Activated CD4-positive, alpha-beta T cell treated with anti-CD3 and anti-CD28 coated beads for 36 hours (primary cell): ENCODE measurements at regions not wholly inside any gene's neighbourhood (a gene's known extent, or its start where the extent isn't known, plus 50 kb on each side); places are given as distances from the start of the nearest gene placed in this dataset.
A peak's percentile ranks its signal among the peaks of the same experiment; 100 is the strongest.

ENCODE experiments used
- ATAC-seq: fragments of 200-7000 bp; cut with Tn5 transposase; one replicate; pipeline ENCODE4 v1.10.0; 2021; ENCODE audit warnings: mild to moderate bottlenecking, moderate library complexity
- CTCF ChIA-PET: fragments of 350-600 bp; sonication (Branson Sonifier 250); formaldehyde crosslinking; loops from one replicate; lab custom pipeline; 2021; ENCODE audit warnings: antibody characterized with exemption; lab: Charles Lee
- POLR2A ChIA-PET: fragments of 350-600 bp; sonication (Branson Sonifier 250); formaldehyde crosslinking; loops from one replicate; lab custom pipeline; 2021; ENCODE audit warnings: antibody characterized with exemption, inconsistent platforms; lab: Charles Lee
- DNase-seq: peaks from one replicate; pipeline ENCODE4 v3.0.0-alpha.2; 2020
- H3K27ac Mint-ChIP-seq: one replicate; pipeline ENCODE4 v1.8.0; 2021; ENCODE audit warnings: mixed read lengths
- H3K27me3 Mint-ChIP-seq: one replicate; pipeline ENCODE4 v1.8.0; 2021; ENCODE audit warnings: mixed read lengths
- H3K36me3 Mint-ChIP-seq: one replicate; pipeline ENCODE4 v1.8.0; 2021; ENCODE audit warnings: low read depth, mixed read lengths
- H3K4me1 Mint-ChIP-seq: one replicate; pipeline ENCODE4 v1.8.0; 2021; ENCODE audit warnings: mixed read lengths
- H3K4me3 Mint-ChIP-seq: one replicate; pipeline ENCODE4 v1.8.0; 2021; ENCODE audit warnings: mild to moderate bottlenecking, moderate library complexity, mixed read lengths
- H3K9me3 Mint-ChIP-seq: one replicate; pipeline ENCODE4 v1.8.0; 2021; ENCODE audit warnings: low read depth, mixed read lengths
- intact Hi-C, 2 experiments: fragments of 100-400 bp; cut with DNase I in 1 of 2; cut with micrococcal nuclease in 1 of 2; formaldehyde crosslinking; loops; one replicate each; pipeline versions ENCODE4 v1.14.2 to v1.15.1; 2022 to 2024; cut with DNase I, micrococcal nuclease

DNA sequence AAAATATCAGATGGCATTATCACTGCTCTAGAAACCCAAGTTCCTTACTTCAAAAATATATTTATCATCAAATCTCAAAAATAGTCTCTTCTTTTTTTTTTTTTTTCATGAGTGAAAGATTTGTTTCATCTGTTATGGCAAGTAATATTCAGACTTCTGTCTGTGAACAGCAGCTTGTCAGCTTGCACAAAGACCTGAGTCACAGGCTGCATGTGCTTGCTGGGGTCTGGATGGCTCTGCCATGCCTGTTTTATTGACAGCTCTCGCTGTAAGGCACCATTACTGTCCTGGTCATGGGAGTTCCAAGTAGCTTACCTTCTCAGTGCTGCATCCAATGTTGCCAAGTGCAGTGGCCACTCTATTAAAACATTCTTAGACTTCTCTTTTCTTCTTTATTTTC lies 456.4 kb downstream of the GADD45G start:
- H3K4me3 Mint-ChIP-seq = no peak overlapping the region
- no peaks in the 10 kb centered on the region for H3K4me1 Mint-ChIP-seq
- H3K27ac Mint-ChIP-seq = no peak overlapping the region
- no peak for DNase-seq
- intact Hi-C loops = no loop called here
- no peaks in the 10 kb centered on the region for H3K36me3 Mint-ChIP-seq
- no peaks in the 10 kb centered on the region for H3K9me3 Mint-ChIP-seq
- POLR2A ChIA-PET = no interaction called here
- CTCF ChIA-PET = interaction anchor here (0.7 to 1.0 kb wide), 2 partner anchors 41 to 323 kb away, joined by 3 read pairs; no protein-coding TSS in a partner anchor
- H3K27me3 Mint-ChIP-seq = peaks cover 2% of the 10 kb centered on the region
- ATAC-seq = no peak

DNA sequence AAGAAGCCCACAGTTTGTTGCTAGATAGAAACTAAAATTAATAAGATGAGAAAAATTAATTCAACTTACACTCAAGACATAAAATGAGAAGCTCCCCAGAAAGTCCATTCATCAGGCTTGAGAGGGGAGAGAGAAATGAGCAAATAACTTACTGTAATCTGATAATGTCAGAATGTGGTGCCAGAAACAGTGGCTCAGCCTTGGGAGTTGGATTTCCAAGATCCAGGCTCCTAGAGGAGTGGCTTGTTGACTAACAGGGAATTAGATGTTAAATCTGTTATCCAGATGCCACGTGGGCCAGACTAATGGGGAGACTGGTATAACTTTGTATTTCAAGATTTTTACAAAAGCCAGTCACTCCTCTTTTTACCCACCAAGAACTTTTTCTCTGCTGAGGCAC lies 458.2 kb downstream of the GADD45G start:
- no peak for ATAC-seq
- CTCF ChIA-PET = no interaction called here
- POLR2A ChIA-PET = no interaction called here
- Mint-ChIP-seq H3K4me3 (no peak overlapping the region), H3K9me3 (no peaks in the 10 kb centered on the region), H3K27me3 (no peaks in the 10 kb centered on the region), H3K36me3 (no peaks in the 10 kb centered on the region), H3K4me1 (no peaks in the 10 kb centered on the region), H3K27ac (no peak overlapping the region)
- intact Hi-C loops = no loop called here
- no peak for DNase-seq

DNA sequence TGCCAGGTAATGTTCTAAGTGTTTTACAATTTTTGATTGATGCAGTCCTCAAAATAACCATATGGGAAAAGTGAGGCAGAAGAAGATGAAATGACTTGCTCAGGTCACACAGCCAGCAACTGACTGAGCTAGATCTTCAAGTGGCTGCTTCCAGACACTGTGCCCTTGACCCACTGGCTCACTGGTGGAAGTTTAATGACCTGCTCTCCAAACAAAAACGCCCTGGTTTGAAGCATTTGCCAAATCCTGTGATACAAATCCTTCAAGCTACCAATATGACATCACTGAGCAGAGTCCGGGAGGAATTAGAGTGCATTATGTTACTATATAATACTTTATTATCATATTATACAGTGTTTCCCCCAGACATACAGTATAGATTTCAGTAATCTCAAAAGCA lies 459.4 kb downstream of the GADD45G start:
- Mint-ChIP-seq H3K27me3 (peaks cover 3% of the 10 kb centered on the region), H3K4me1 (no peaks in the 10 kb centered on the region), H3K36me3 (no peaks in the 10 kb centered on the region), H3K4me3 (no peak overlapping the region), H3K9me3 (no peaks in the 10 kb centered on the region), H3K27ac (no peak overlapping the region)
- DNase-seq (no peak), ATAC-seq (no peak)
- ChIA-PET POLR2A (no interaction called here), CTCF (no interaction called here)
- intact Hi-C loops = no loop called here

DNA sequence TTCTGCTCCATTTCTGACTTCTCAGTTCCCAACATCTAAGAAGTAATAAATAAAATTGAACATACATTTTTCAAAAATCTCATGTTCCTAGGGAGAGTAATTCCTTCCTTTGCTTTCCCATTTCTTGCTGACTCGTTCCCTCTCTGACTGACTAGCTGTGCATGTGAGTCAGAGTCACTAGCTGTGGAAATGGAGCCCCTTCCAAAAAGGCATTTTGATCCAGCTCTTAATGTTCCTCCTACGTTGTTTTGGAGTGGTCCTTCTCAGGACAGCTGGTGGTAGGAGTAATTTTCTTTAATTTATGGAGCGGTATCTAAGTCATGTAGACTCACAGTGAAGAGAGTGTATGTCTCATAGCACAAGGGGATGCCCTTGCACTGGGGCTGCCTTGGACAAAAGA lies 460.2 kb downstream of the GADD45G start:
- ChIA-PET POLR2A (no interaction called here), CTCF (no interaction called here)
- H3K36me3 Mint-ChIP-seq = no peaks in the 10 kb centered on the region
- intact Hi-C loops = no loop called here
- ATAC-seq (no peak), DNase-seq (no peak)
- no peak overlapping the region for H3K27ac Mint-ChIP-seq
- H3K4me1 Mint-ChIP-seq = no peaks in the 10 kb centered on the region
- H3K4me3 Mint-ChIP-seq = no peak overlapping the region
- no peaks in the 10 kb centered on the region for H3K9me3 Mint-ChIP-seq
- peaks cover 4% of the 10 kb centered on the region for H3K27me3 Mint-ChIP-seq

DNA sequence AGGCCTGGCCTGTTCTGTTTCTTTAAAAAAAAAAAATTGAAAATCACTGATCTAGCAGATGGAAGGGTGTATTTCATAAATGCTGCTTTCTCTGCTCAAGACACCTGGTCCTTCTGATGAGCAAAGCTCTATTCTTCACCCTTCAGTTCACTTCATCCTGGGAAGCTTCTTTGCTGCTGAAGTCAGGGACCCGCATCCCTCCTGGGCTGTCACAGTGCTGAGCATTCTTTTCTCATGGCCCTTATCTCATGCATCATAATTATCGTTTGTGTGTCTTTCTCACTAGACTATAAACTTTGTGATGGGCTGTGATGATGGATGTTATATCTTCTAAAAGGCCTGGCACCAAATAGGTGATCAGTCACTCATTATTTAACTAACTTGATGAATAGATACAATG lies 461.0 kb downstream of the GADD45G start:
- ATAC-seq (no peak), DNase-seq (no peak)
- Mint-ChIP-seq H3K4me3 (no peak overlapping the region), H3K36me3 (no peaks in the 10 kb centered on the region), H3K9me3 (no peaks in the 10 kb centered on the region), H3K27ac (no peak overlapping the region), H3K27me3 (peaks cover 4% of the 10 kb centered on the region), H3K4me1 (no peaks in the 10 kb centered on the region)
- ChIA-PET POLR2A (no interaction called here), CTCF (interaction anchor here (0.6 to 1.3 kb wide), 2 partner anchors 11 to 91 kb away, joined by 3 read pairs; no protein-coding TSS in a partner anchor)
- intact Hi-C loops = no loop called here

DNA sequence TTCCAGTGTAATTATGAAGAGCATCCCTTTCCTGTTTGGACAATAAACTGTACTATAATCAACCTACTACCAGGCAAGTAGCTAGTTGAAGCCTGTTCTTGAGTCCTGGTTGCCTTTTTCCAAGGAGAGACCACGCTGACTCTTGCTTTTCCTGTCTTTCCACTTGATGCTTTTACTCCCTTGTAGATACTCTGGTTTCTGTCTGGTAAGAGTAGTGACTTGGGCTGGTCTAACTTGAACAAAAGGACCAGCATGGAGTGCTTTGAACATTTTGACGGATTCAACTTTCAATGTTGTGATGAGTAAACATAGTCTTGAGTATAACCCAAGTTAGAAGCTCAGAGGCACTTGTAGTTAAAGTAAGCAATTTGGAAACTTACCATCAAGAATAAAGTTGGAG lies 464.3 kb downstream of the GADD45G start:
- Mint-ChIP-seq H3K27ac (no peak overlapping the region), H3K27me3 (peaks cover 4% of the 10 kb centered on the region), H3K9me3 (no peaks in the 10 kb centered on the region), H3K4me3 (no peak overlapping the region), H3K4me1 (no peaks in the 10 kb centered on the region), H3K36me3 (no peaks in the 10 kb centered on the region)
- intact Hi-C loops = no loop called here
- POLR2A ChIA-PET = no interaction called here
- ATAC-seq (no peak), DNase-seq (no peak)
- CTCF ChIA-PET = no interaction called here

DNA sequence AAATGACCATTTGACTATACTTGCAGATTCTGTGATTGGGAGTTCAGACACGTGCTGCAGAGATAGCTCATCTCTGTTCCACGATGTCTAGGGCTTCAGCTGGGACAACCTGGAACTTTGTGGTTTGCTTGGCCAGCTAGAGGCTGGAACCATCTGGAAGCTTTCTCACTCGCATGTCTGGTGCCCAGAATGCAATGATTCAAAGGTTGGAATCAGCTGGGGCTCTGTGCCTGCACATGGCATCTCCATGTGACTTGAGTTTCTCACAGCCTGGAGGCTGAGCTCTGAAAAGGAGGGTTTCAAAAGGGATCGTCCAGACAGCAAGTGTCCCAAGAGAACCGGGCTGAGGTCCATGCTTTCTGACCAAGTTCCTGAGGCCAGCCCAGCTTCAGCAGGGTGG lies 465.2 kb downstream of the GADD45G start:
- CTCF ChIA-PET = interaction anchor here (0.6 to 1.4 kb wide), 2 partner anchors 13 to 126 kb away, joined by 3 read pairs; no protein-coding TSS in a partner anchor

DNA sequence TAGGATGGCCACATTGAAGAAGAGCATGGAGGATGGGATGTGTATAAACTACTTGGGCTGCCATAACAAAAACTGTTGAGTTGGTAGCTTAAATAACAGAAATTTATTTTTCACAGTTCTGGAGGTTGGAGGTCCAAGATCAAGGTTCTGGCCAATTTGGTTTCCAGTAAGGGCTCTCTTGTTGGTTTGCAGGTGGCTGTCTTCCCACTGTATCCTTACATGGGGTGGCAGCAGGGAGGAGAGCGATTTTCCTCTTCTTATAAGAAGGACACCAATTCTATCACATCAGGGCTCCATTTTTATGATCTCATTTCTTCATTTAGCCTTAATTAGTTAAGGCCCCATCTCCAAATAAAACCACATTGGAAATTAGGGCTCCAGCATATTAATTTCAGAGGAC lies 465.7 kb downstream of the GADD45G start:
- ATAC-seq (no peak), DNase-seq (no peak)
- H3K9me3 Mint-ChIP-seq = no peaks in the 10 kb centered on the region
- intact Hi-C loops = no loop called here
- no peak overlapping the region for H3K4me3 Mint-ChIP-seq
- POLR2A ChIA-PET = interaction anchor here (0.6 kb wide), 1 partner anchor 9 kb away, joined by 4 read pairs; no protein-coding TSS in a partner anchor
- H3K27ac Mint-ChIP-seq = no peak overlapping the region
- no peaks in the 10 kb centered on the region for H3K36me3 Mint-ChIP-seq
- no peaks in the 10 kb centered on the region for H3K4me1 Mint-ChIP-seq
- H3K27me3 Mint-ChIP-seq = peaks cover 5% of the 10 kb centered on the region
- CTCF ChIA-PET = interaction anchor here (0.6 to 1.4 kb wide), 2 partner anchors 13 to 126 kb away, joined by 3 read pairs; no protein-coding TSS in a partner anchor

More for the DNA sequence above, 465.2 kb downstream of the GADD45G start:
- POLR2A ChIA-PET = interaction anchor here (0.6 kb wide), 1 partner anchor 10 kb away, joined by 4 read pairs; no protein-coding TSS in a partner anchor
- peaks cover 4% of the 10 kb centered on the region for H3K27me3 Mint-ChIP-seq
- ATAC-seq (no peak), DNase-seq (no peak)
- no peak overlapping the region for H3K4me3 Mint-ChIP-seq
- no peaks in the 10 kb centered on the region for H3K36me3 Mint-ChIP-seq
- no peaks in the 10 kb centered on the region for H3K9me3 Mint-ChIP-seq
- H3K27ac Mint-ChIP-seq = no peak overlapping the region
- intact Hi-C loops = no loop called here
- no peaks in the 10 kb centered on the region for H3K4me1 Mint-ChIP-seq

DNA sequence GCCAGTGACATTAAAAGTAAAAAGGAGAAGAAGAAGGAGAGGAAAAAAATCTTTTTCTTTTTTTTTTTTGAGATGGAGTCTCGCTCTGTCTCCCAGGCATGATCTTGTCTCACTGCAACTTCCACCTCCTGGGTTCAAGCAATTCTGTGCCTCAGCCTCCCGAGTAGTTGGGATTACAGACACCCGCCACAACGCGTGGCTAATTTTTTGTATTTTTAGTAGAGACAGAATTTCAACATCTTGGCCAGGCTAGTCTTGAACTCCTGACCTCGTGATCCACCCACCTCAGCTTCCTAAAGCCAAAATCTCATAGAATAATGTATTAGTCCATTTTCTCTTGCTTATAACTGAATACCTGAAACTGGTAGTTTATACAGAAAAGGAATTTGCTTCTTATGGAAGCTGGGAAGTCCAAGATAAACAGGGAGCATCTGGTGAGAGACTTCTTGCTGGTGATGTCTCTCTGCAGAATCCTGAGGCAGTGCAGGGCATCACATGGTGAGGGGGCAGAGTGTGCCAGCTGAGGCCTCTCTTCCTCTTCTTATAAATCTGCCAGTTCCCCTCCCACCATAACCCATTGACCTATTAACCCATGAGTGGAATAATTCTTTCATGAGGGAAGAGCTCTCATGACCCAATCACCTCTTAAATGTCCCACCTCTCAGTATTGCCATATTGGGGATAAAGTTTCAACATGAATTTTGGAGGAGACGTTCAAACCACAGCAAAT lies 466.3 kb downstream of the GADD45G start:
- Mint-ChIP-seq H3K27ac (no peak overlapping the region), H3K27me3 (peaks cover 8% of the 10 kb centered on the region), H3K36me3 (no peaks in the 10 kb centered on the region), H3K4me3 (no peak overlapping the region), H3K9me3 (no peaks in the 10 kb centered on the region), H3K4me1 (no peaks in the 10 kb centered on the region)
- ChIA-PET POLR2A (no interaction called here), CTCF (interaction anchor here (0.6 to 1.4 kb wide), 3 partner anchors 12 to 1179 kb away, joined by 3 to 4 read pairs (median 3); no protein-coding TSS in a partner anchor)
- no peak for ATAC-seq
- DNase-seq = no peak
- intact Hi-C loops = no loop called here

DNA sequence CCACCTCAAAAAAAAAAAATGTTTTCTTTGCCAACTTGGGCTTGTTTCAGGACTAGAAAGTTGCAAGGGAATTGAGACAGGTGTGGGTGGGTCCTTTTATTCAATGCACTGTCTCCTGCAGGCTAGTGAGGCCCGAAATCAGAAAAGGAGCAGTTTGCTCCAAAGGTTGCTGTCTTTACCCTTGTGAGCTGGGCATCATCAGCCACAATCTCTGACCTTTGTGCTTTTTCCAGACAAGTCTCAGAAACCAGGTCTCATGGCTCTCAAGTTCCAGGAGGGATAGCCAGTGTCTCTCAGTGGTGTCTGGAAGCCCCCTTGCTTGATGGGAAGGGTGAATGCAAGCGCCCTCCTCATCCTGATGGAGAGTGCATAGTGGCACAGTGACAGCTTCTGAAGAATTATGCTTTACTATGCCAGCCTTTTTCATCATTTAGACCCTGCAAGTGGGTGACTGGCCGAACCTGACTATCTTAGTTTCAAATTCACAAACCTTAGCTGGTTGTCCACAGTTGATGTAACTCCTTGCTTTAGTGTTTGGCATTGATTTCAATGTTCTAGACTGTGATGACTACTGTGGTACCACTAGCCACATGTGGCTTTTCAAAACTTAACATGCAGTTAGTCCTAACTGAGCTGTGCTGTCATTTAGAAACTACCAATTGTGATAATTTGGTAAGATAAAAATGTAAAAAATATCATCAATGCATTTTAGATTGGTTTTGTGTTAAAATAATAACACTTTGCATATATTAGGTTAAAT lies 468.6 kb downstream of the GADD45G start:
- ChIA-PET CTCF (interaction anchor here (0.6 kb wide), 1 partner anchor 334 kb away, joined by 3 read pairs; no protein-coding TSS in a partner anchor), POLR2A (no interaction called here)
- DNase-seq = no peak
- Mint-ChIP-seq H3K9me3 (no peaks in the 10 kb centered on the region), H3K4me1 (no peaks in the 10 kb centered on the region), H3K27me3 (peaks cover 16% of the 10 kb centered on the region), H3K27ac (no peak overlapping the region), H3K4me3 (no peak overlapping the region), H3K36me3 (no peaks in the 10 kb centered on the region)
- intact Hi-C loops = no loop called here
- ATAC-seq = peak; percentile 51

DNA sequence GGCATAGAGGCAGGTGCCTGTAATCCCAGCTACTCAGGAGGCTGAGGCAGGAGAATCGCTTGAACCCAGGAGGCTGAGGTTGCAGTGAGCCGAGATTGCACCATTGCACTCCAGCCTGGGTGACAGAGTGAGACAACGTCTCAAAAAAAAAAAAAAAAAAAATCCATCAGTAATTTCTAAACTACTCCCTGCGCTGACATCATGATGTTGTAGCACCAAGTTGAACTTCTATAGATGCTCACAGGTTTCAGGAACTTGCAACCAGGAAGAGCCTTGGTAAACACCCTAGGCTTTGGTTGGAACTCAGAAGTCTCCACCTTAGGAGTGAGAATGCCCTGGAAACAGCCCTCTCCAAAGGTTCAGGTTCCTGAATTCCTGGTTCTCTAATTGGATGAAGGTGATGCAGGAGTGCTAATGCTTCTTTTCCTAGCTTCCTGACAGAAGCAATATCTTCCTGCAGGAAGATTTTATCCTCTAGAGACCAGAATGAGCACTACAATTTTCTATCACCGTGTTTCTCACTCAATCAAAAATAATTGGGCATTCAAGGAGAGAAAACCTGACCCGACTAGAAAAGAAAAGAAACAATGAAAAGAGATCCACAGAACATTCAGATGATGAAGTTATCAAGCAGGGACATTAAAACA lies 469.6 kb downstream of the GADD45G start:
- ATAC-seq = no peak
- DNase-seq = no peak
- CTCF ChIA-PET = interaction anchor here (0.6 to 0.7 kb wide), 3 partner anchors 171 to 383 kb away, joined by 3 to 4 read pairs (median 4); no protein-coding TSS in a partner anchor
- Mint-ChIP-seq H3K27ac (no peak overlapping the region), H3K36me3 (no peaks in the 10 kb centered on the region), H3K9me3 (no peaks in the 10 kb centered on the region), H3K4me1 (no peaks in the 10 kb centered on the region), H3K27me3 (peaks cover 18% of the 10 kb centered on the region), H3K4me3 (no peak overlapping the region)
- intact Hi-C loops = no loop called here
- POLR2A ChIA-PET = no interaction called here
